CD4-positive, alpha-beta T cell (primary cell): ENCODE measurements at regions not wholly inside any gene's neighbourhood (a gene's known extent, or its start where the extent isn't known, plus 50 kb on each side); places are given as distances from the start of the nearest gene placed in this dataset.

Source experiments
- ATAC-seq: fragments of 200-7000 bp; cut with Tn5 transposase; one replicate; pipeline ENCODE4 v1.10.0; 2022; ENCODE audit warnings: mild to moderate bottlenecking; ENCODE audit not compliant: poor library complexity
- CTCF ChIA-PET: fragments of 350-600 bp; sonication (Branson Sonifier 250); formaldehyde crosslinking; loops from one replicate; lab custom pipeline; 2021; ENCODE audit warnings: antibody characterized with exemption, inconsistent platforms; lab: Charles Lee
- POLR2A ChIA-PET: fragments of 350-600 bp; sonication (Branson Sonifier 250); formaldehyde crosslinking; loops from one replicate; lab custom pipeline; 2021; ENCODE audit warnings: antibody characterized with exemption, inconsistent platforms; lab: Charles Lee
- DNase-seq, 14 experiments: peaks; one replicate each; pipeline ENCODE4 v3.0.0-alpha.2; 2013 to 2020; ENCODE audit warnings: mixed read lengths in 2 of 14
- H3K27ac ChIP-seq, 2 donors: one replicate each; pipeline versions ENCODE4 v1.5.1 to v1.7.0; 2013; ENCODE audit warnings: low read length in 2 of 2, low read depth in 1 of 2, mild to moderate bottlenecking in 1 of 2
- H3K27me3 ChIP-seq, 2 experiments: 1 replicate in 1 of 2; 2 replicates in 1 of 2; pipeline versions ENCODE4 v1.6.1 to v1.7.0; 2013; ENCODE audit warnings: low read length in 2 of 2, control low read depth in 1 of 2, mild to moderate bottlenecking in 1 of 2, moderate library complexity in 1 of 2; ENCODE audit not compliant: insufficient read depth in 2 of 2, control insufficient read depth in 1 of 2
- H3K36me3 ChIP-seq: one replicate; pipeline ENCODE4 v1.6.1; 2013; ENCODE audit warnings: low read length, control low read depth; ENCODE audit not compliant: insufficient read depth
- H3K4me1 ChIP-seq: one replicate; pipeline ENCODE4 v1.6.1; 2013; ENCODE audit warnings: low read length, control low read depth; ENCODE audit not compliant: insufficient read depth
- H3K4me3 ChIP-seq: one replicate; pipeline ENCODE4 v1.5.1; 2013; ENCODE audit warnings: mild to moderate bottlenecking, low read length, moderate library complexity
- H3K9me3 ChIP-seq, 2 experiments: 1 replicate in 1 of 2; 2 replicates in 1 of 2; pipeline versions ENCODE4 v1.6.1 to v1.7.0; 2013; ENCODE audit warnings: low read length in 2 of 2, mild to moderate bottlenecking in 2 of 2, control low read depth in 1 of 2, moderate library complexity in 1 of 2; ENCODE audit not compliant: control insufficient read depth in 1 of 2, insufficient read depth in 1 of 2
- H3K27ac Mint-ChIP-seq: one replicate; pipeline ENCODE4 v1.8.0; 2020; ENCODE audit warnings: mixed read lengths
- H3K27me3 Mint-ChIP-seq: one replicate; pipeline ENCODE4 v1.8.0; 2021; ENCODE audit warnings: mixed read lengths
- H3K36me3 Mint-ChIP-seq: one replicate; pipeline ENCODE4 v1.8.0; 2021; ENCODE audit warnings: low read depth, mixed read lengths
- H3K4me1 Mint-ChIP-seq: one replicate; pipeline ENCODE4 v1.8.0; 2021; ENCODE audit warnings: low read depth, mixed read lengths
- H3K4me3 Mint-ChIP-seq: one replicate; pipeline ENCODE4 v1.8.0; 2020; ENCODE audit warnings: mild to moderate bottlenecking, mixed read lengths
- H3K9me3 Mint-ChIP-seq: one replicate; pipeline ENCODE4 v1.8.0; 2020; ENCODE audit warnings: mixed read lengths
- intact Hi-C, 2 experiments: fragments of 100-400 bp; cut with DNase I in 1 of 2; cut with micrococcal nuclease in 1 of 2; formaldehyde crosslinking; loops; one replicate each; pipeline versions ENCODE4 v1.15.1 to v1.9.0; 2023 to 2025; cut with DNase I, micrococcal nuclease
- TF ChIP-seq, protein P1 (sequence below): fragments of 200-600 bp; IDR thresholded peaks from one replicate; pipeline ENCODE4 v1.8.0; 2022; ENCODE audit warnings: antibody characterized with exemption, mild to moderate bottlenecking

DNA sequence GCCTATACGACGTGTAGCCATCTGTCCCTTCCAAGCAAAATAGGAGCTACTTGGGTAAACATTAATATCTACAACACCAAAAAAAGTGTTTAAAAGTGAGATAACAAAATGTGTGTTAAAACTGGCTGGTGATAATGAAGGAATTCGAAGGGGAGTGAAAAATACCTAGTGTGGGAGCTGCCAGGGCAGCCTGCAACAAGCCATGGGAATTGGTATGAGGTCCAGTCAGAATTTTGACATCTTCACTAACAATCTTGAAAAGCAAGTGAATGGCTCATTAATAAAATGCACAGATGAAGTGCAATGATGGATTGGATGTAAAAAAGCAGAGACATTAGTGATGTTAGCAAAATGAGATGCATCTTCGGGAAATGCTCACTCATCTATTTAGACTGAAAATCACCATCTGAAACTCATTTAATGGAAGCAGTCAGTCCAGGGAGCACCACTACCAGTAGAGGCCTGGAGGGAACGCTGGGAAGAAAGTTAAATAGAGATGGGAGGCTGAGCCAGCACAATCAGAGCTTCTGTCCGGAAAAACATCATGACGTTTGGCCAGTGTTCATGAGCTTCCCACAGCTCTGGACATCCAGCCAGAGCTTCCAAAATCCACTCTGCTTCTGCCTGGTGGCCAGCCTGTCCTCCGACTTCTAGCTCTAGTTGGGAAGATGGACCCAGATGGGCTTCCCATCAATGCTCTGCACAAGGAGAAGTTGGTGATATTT is 405.0 kb upstream of the TMTC1 start:
- intact Hi-C loops, result no loop called here
- H3K36me3 ChIP-seq, result no peaks in the 10 kb centered on the region
- TF ChIP-seq, protein P1, sequence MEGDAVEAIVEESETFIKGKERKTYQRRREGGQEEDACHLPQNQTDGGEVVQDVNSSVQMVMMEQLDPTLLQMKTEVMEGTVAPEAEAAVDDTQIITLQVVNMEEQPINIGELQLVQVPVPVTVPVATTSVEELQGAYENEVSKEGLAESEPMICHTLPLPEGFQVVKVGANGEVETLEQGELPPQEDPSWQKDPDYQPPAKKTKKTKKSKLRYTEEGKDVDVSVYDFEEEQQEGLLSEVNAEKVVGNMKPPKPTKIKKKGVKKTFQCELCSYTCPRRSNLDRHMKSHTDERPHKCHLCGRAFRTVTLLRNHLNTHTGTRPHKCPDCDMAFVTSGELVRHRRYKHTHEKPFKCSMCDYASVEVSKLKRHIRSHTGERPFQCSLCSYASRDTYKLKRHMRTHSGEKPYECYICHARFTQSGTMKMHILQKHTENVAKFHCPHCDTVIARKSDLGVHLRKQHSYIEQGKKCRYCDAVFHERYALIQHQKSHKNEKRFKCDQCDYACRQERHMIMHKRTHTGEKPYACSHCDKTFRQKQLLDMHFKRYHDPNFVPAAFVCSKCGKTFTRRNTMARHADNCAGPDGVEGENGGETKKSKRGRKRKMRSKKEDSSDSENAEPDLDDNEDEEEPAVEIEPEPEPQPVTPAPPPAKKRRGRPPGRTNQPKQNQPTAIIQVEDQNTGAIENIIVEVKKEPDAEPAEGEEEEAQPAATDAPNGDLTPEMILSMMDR, result no peak
- no peaks in the 10 kb centered on the region for H3K27me3 ChIP-seq
- Mint-ChIP-seq H3K9me3 (no peaks in the 10 kb centered on the region), H3K36me3 (no peaks in the 10 kb centered on the region), H3K27ac (no peak overlapping the region), H3K4me3 (no peak overlapping the region), H3K4me1 (no peaks in the 10 kb centered on the region), H3K27me3 (no peaks in the 10 kb centered on the region)
- H3K4me1 ChIP-seq, result no peaks in the 10 kb centered on the region
- ATAC-seq (no peak), DNase-seq (no peak)
- H3K27ac ChIP-seq, result no peak overlapping the region
- no peak overlapping the region for H3K4me3 ChIP-seq
- H3K9me3 ChIP-seq, result no peaks in the 10 kb centered on the region
- POLR2A ChIA-PET, result no interaction called here
- CTCF ChIA-PET, result no interaction called here

DNA sequence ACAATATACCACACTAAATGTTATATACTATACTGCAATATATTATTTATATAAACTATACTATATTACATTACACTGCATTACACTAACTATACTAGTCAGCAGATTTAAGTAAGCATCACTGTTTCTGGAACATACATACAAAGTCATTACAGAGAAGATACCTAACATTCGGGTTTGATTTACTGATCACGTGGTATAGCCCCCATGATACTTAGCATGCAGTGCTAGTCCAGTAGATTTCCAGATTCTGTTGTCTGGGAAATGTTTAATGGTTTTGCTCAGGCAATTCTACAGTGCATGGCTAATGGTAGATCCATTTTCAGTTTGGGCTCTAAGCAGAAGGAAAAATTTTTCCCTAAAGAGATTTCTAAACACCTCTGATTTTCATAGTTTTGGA is 403.7 kb upstream of the TMTC1 start:
- POLR2A ChIA-PET, result no interaction called here
- Mint-ChIP-seq H3K27me3 (no peaks in the 10 kb centered on the region), H3K4me3 (no peak overlapping the region), H3K36me3 (no peaks in the 10 kb centered on the region), H3K4me1 (no peaks in the 10 kb centered on the region), H3K27ac (no peak overlapping the region), H3K9me3 (no peaks in the 10 kb centered on the region)
- TF ChIP-seq, protein P1, result no peak
- intact Hi-C loops, result no loop called here
- Histone ChIP-seq H3K27ac (no peak overlapping the region), H3K4me1 (no peaks in the 10 kb centered on the region), H3K4me3 (no peak overlapping the region), H3K27me3 (no peaks in the 10 kb centered on the region), H3K36me3 (no peaks in the 10 kb centered on the region), H3K9me3 (no peaks in the 10 kb centered on the region)
- ATAC-seq (no peak), DNase-seq (no peak)
- CTCF ChIA-PET, result no interaction called here

DNA sequence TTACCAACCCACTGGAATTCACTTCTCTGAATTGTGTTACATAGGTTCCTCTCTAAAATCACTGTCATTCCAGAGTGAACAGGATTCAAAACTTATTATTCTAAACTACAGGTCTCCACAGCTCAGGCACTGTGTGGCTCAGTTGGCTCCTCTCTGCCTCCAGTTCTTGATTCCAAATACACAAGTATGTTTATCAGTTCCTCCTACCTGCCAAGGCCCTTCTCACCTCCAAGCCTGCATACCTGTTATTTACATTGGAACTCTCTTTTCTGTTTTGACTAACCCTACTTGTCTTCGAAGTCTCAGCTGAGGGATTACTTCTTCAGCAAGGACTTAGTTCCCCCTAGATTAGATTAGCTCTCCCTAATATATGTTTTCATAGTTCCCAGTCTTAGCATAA is 397.6 kb upstream of the TMTC1 start:
- POLR2A ChIA-PET, result no interaction called here
- TF ChIP-seq, protein P1, result no peak
- H3K36me3 Mint-ChIP-seq, result no peaks in the 10 kb centered on the region
- intact Hi-C loops, result no loop called here
- Histone ChIP-seq H3K4me3 (no peak overlapping the region), H3K9me3 (no peaks in the 10 kb centered on the region), H3K36me3 (no peaks in the 10 kb centered on the region), H3K27ac (no peak overlapping the region), H3K27me3 (no peaks in the 10 kb centered on the region), H3K4me1 (no peaks in the 10 kb centered on the region)
- no peaks in the 10 kb centered on the region for H3K9me3 Mint-ChIP-seq
- no peaks in the 10 kb centered on the region for H3K4me1 Mint-ChIP-seq
- CTCF ChIA-PET, result no interaction called here
- ATAC-seq, result no peak
- no peaks in the 10 kb centered on the region for H3K27me3 Mint-ChIP-seq
- no peak overlapping the region for H3K27ac Mint-ChIP-seq
- H3K4me3 Mint-ChIP-seq, result no peak overlapping the region
- no peak for DNase-seq
